ENCODE measurements at regions not wholly inside any gene's neighbourhood (a gene's known extent, or its start where the extent isn't known, plus 50 kb on each side); places are given as distances from the start of the nearest gene placed in this dataset.

- TF ChIP-seq POLR2A (IDR thresholded peaks at IDR 0.05) (no peak), CTCF (IDR thresholded peaks at IDR 0.05 in 8 of 11, conservative IDR thresholded peaks at IDR 0.05 in 3 of 11) (no peak)
Observed at GRCh38 chr9:38240051-38240450, 152.5 kb upstream of the ALDH1B1 start.

All from spleen (tissue), 7 donors.